Hematopoietic multipotent progenitor cell treated with erythropoietin and hydrocortisone succinate and interleukin-3 and kit ligand, for 4 days (in vitro differentiated cells): ENCODE measurements at regions not wholly inside any gene's neighbourhood (a gene's known extent, or its start where the extent isn't known, plus 50 kb on each side); places are given as distances from the start of the nearest gene placed in this dataset.

Experiments
- DNase-seq: peaks from one replicate; pipeline ENCODE4 v3.0.0-alpha.2; 2015

GRCh38 chr14:58861586-58861985, 223.8 kb downstream of the DACT1 start:
- DNase-seq: no peak

- no peak for DNase-seq
Observed at GRCh38 chr14:58862416-58863160, 224.8 kb downstream of the DACT1 start.

- DNase-seq: no peak
Observed at GRCh38 chr14:58863661-58864345, 226.0 kb downstream of the DACT1 start.

GRCh38 chr14:58864751-58865513, 227.2 kb downstream of the DACT1 start:
- no peak for DNase-seq

DNA sequence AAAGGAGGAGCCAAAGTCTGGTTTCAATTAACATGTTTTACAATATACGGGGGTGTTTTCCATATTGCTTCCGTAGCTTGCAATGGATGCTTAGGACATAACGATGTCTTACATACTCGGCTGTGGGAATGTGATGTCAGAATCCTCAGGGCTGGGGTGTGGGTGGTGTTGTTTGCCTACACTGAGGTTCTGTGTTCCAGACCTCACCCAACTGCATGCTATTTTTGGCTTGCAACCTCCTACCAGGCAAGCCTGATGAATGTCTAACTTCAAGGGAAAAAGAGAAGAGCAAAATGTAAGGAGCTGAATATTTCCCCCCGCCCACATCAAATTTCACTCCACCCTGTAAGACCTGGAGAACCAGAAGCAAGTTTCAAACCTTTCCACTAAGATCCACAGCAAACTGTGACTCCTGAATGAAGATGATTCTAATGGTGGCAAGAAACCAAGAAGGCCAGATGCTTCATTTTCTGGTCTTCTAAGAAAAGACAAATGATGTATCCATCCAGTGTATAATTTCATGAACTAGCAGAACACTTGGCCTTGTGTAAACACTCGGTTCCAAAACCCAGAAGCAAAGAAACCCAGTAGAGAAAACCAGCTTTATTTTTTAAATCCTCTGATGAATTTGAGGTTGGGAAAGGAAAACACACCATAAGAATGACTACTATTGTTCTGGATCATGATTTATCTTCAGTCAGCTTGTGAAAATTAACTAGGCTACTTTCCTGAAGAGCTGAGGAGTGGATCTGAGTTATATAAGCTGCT, 227.9 kb downstream of the DACT1 start:
- DNase-seq: no peak

GRCh38 chr14:58866391-58866790, 228.6 kb downstream of the DACT1 start:
- DNase-seq: no peak

- DNase-seq: no peak
Observed at GRCh38 chr14:58870961-58871360, 233.2 kb downstream of the DACT1 start.

GRCh38 chr14:58871573-58871972, 233.8 kb downstream of the DACT1 start:
- no peak for DNase-seq

DNA sequence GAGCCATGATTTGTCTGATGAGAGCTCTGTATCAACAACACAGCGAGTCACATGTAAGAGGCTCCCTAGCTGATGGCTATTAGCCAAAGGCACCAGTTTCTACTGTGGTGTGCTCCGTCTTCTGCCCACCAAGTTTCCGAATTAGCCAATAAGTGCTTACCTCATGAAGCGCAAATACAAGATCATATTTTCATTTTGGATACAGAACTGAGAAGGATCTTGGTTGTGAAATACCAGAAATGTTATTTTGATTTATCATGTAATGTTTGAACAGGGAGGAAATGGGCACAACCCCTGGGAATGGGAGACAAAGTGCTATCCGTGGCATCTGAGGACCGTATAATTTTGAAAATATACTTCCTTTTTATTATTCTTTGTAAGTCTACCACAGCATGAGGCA, 234.3 kb downstream of the DACT1 start:
- no peak for DNase-seq

- no peak for DNase-seq
Observed at GRCh38 chr14:58873228-58873953, 235.6 kb downstream of the DACT1 start.

DNA sequence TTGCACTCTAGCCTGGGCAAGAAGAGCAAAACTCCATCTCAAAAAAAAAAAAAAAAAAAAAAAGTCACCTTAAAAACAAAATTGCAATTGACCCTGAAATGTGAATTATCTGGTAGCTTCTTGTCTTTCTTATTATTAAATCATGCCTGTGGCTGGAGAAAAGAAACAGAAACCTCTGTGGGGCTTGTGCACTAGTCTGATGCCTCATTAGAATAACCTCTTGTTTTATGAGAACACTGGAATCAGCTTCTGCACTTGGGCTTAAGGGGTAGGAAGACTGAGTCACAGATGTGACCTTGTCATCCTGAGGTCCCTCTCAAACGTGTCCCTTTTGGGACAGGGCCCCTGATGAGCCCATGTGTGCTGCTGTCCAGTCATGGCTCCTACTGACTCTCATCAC, 237.9 kb downstream of the DACT1 start:
- DNase-seq: no peak

DNA sequence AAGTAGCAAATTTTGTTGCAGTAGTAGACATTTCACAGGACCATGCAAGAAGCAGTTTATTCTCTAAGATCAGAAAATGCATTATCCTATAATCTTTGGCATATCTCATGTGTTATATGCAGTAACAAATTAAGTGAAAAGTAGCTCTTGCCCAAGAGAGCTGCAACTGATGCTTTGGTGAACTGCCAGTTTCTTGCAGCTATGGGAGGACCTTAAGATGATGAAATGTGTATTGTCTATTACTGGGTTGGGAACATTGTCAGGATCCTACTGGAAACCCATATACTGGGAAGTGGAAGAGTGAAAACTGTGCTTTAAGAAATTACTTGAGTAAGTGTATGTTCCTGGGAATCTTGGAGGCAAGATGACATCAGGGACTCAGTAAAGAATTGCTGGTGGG, 238.8 kb downstream of the DACT1 start:
- no peak for DNase-seq

DNA sequence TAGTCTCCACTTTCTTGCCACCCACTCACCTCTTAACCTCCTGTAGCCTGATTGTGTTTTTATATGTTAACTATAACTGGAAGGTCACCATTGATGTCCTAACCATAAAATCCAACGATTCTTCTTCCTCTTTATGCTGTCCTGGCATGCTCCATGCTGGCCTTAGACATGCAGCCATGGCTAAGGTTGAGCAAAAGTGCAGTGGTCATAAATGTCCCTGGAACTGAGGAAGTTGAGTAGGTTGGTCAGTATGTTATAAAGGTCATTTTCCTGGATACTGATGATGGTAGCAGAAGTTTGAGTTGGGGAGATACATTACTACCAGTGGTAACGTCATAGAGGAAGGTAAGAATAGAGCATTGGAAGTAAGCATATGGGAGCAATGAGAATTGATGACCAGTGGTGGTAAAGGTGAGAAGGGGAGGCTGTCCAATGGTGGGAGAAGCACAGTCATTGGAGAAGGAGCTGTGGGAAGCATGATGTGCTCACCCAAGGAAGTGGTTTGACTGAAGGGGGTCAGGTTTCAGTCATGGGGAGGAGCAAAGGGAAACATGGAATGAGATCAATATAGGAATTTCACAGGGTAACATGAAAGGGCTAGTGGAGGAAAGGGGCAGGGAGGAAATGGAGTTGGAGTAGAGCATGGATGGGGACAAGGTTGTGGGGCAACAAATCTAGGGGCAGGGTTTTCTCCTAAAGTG, 240.8 kb downstream of the DACT1 start:
- DNase-seq: no peak

- DNase-seq: no peak
Observed at GRCh38 chr14:58881433-58881832, 243.7 kb downstream of the DACT1 start.

DNA sequence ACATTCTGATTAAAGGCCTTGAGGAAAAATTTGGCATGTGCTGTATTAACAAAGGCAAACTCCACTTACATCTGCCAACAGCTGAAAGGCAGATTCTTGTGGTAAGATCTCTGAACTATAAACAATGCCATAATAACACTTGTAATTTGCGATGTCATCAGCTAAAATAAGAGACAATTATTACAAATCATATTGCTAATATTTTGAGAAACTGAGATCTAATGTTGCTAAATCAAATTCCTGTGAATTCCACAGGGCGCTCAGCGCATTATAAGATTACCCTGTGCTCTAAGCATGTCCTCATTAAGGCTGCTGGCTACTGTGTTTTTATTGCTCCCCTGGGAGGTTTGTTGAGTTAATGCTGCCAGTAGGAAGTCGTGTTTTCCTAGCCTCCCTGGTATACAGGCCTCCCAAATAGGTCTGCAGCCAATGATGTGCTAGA, 244.8 kb downstream of the DACT1 start:
- no peak for DNase-seq

DNA sequence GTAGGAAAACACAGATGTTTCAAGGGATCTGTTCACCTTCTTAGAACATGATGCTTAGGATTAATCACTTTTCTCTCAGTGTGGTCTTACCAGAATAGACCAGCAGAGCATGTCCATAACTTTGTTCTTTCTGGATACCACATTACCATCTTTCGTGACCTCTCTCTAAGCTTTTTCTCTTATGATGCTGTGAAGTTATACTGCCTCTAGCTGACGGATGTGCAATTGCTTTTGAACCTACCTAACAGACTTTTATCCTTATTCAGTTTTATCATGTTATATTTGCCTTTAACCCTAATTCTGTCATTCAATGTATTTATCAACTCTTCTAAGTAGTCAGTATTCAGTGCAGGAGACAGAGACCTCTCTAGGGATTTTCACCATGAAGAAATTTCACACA, 246.7 kb downstream of the DACT1 start:
- peak; percentile 14 for DNase-seq

- no peak for DNase-seq
Observed at GRCh38 chr14:58887931-58888330, 250.2 kb downstream of the DACT1 start.

DNA sequence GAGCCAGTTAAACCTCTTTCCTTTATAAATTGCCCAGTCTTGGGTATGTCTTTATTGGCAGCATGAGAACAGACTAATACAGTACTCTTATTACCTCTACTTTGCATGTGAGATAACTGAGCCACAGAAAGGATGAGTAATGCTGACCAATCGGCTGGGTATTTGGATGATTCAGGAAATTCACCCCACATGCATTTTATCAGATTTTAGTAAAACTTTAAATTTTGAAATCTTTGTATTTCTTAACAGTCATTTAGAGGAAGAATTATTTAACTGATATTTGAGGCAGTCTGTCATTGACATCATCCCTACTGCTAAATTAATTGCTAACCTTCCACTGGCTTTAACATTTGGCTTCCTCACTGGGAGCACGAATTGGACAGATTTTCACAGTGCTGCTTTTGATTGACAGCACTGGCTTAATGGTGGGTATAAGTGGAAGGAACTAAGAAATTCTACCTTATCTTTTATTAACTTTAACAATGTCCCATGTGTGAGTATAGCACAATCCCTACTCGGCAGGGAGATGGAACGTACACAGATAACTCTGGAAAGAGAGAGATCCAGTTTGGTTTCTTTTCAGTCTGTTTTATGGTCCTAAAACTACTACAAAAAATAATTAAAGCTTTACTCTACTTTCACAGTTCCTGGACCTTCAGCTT, 261.0 kb downstream of the DACT1 start:
- peak; percentile 67 for DNase-seq

GRCh38 chr14:58899317-58899713, 261.6 kb downstream of the DACT1 start:
- peak; percentile 51 for DNase-seq

DNA sequence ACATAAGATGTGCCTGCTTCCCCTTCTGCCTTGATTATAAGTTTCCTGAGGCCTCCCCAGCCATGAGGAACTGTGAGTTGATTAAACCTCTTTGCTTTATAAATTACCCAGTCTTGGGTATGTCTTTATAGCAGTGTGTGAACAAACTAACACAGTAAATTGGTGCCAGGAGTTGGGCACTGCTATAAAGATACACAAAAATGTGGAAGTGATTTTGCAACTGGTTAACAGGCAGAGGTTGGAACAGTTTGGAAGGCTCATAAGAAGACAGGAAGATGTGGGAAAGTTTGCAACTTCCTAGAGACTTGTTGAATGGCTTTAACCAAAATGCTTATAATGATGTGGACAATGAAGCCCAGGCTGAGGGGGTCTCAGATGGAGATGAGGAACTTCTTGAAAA, 264.1 kb downstream of the DACT1 start:
- peak; percentile 8 for DNase-seq

- no peak for DNase-seq
Observed at GRCh38 chr14:58904776-58905175, 267.0 kb downstream of the DACT1 start.
